GM21786 (cell line): ENCODE measurements at regions not wholly inside any gene's neighbourhood (a gene's known extent, or its start where the extent isn't known, plus 50 kb on each side); places are given as distances from the start of the nearest gene placed in this dataset.

Experiments
- ATAC-seq: cut with Tn5 transposase; IDR thresholded peaks from one replicate; pipeline ENCODE4 v1.9.1; 2021; ENCODE audit not compliant: unreplicated experiment

DNA sequence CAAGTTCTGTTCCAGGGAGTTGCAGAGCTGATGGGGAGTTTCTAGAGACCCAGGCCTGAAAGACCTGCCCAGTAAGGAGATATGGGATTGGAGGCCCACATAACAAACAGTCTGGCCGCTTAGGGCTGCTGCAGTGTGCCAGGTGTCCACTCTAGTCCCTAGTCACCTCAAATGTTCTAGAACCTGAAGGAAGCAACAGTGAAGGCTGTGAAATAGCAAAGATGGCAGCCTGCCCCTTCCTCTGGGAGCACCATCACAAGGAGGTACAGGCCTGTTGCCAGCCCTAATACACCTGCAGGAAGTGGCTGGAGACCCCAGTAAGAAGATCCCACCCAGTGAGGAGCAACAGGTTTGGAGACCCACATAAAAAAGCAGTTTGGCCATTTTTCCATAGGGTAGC is 783.8 kb upstream of the EDIL3 start:
- ATAC-seq, result no peak

- no peak for ATAC-seq
Observed at GRCh38 chr5:85170183-85170582, 785.5 kb upstream of the EDIL3 start.

DNA sequence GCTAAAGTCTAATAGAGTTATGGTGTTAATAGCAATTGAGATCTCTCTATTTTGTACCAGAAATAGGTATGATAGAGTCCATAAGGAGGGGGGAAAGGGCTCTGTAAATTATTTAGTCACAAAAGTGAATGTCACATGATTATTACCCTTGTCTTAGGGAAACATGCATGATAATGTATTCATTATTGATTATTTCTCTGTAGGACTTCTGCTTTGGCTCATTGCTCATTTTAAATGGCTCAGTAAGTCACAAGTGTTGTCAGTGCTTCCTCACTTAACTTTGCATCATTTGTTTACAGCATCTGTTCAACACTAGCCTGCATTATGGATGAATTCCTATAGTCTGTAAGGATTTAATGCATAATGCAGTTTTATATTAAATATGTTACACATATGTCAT is 788.8 kb upstream of the EDIL3 start:
- no peak for ATAC-seq

GRCh38 chr5:85182344-85182743 is 797.7 kb upstream of the EDIL3 start:
- no peak for ATAC-seq

DNA sequence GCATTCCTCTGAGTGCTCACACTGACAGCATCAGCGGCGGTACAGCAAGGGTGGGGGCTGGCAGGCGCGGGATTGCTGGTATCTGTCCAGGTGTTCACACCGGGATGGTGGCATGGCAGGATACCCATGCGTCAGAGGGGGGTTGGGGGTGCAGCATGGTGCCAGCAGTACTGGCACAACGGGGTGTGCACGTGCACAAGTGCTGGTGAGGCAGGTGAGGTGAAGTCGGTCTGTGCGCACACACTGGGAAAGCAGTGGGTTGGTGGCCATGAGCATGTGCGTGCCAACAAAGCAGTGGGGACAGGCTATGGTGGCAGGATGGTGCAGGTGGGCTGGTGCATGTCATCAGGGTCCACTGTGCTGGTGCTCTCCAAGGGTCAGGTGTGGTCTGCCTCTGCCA is 819.6 kb upstream of the EDIL3 start:
- no peak for ATAC-seq

DNA sequence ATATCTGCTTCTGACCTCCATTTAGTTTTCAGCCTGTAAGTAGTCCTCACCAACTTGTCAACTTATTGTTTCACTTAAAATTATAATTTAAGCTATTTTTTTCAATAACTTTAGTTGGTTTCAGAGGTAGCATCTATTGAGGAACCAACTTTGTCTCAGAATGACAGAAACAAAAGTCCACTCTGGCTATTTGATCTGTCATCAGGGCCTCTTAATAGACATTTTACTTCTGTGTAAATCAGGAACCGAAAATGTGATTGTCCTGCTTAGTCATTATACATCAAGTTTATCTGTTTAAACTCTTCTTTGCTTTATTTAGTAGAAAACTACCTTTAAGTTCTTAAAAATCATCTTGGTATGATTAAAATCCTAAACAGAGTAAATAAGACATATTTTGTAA is 820.8 kb upstream of the EDIL3 start:
- peak; percentile 69 for ATAC-seq

GRCh38 chr5:85225388-85225787 is 840.7 kb upstream of the EDIL3 start:
- no peak for ATAC-seq

- ATAC-seq, result no peak
Observed at GRCh38 chr5:85249204-85249603, 864.5 kb upstream of the EDIL3 start.

- ATAC-seq, result no peak
Observed at GRCh38 chr5:85263125-85263524, 878.4 kb upstream of the EDIL3 start.

DNA sequence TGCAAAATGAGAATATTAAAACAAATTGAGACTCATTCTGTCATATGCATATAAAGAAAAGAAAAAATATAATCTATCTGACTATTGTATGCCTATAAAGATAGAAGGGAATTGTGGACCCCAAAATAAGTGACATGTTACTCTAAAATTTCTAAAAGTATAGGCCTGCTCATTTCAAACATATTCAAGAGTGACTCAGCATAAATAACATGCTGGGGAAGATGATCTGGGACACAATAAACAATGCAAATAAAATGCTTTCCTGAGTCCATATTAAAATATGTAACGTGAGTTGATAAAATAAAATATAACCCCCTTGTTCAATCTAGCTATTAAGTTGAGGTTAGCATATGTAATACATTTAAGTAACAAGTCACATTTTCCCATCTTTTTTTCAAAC is 882.0 kb upstream of the EDIL3 start:
- ATAC-seq, result no peak

- ATAC-seq, result no peak
Observed at GRCh38 chr5:85268194-85268593, 883.5 kb upstream of the EDIL3 start.

DNA sequence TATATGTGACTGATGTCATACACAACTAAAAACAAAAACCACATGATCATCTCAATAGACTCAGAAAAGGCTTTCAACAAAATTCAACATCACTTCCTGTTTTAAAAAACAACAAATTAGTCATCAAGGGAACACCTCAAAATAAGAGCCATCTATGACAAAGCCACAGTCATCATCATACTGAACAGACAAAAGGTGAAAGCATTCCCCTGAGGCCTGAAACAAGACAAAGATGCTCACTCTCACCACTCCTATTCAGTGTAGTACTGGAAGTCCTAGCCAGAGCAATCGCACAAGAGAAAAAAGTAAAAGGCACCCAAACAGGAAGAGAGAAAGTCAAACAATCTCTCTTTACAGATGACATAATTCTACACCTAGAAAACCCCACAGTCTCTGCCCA is 893.5 kb upstream of the EDIL3 start:
- ATAC-seq, result peak; percentile 94

GRCh38 chr5:85288914-85289313 is 904.2 kb upstream of the EDIL3 start:
- ATAC-seq, result no peak

DNA sequence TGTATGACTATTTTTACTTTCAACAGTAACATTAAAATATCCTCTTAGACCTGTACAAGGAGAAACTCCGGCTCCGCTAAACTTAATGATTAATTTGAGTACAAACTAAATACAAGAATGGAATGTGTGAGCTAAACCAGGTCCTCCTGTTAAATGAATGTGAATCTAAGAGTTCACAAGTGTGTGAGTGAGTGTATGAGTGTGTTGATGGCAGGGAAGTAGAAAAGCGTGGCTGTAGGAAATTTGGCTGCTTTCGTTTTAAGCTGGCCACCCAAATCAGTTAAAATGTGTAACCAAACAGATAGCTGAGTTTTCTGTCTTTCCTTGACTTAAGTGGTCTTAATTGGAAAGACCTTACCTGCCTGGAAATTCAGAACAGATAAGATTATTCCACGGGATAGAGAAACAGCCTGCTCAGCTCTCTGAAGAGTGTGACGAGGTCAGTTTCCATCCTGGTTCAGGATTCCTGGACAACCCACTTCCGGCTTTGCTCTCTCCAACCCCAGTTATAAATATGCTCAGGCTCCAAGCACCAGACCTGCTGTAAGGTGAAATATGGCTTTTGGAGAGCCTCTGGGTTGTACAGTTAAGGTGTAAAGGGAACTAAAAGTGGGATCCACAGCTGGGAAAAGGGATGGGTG is 908.6 kb upstream of the EDIL3 start:
- ATAC-seq, result no peak

GRCh38 chr5:85304524-85304923 is 919.8 kb upstream of the EDIL3 start:
- ATAC-seq, result no peak

DNA sequence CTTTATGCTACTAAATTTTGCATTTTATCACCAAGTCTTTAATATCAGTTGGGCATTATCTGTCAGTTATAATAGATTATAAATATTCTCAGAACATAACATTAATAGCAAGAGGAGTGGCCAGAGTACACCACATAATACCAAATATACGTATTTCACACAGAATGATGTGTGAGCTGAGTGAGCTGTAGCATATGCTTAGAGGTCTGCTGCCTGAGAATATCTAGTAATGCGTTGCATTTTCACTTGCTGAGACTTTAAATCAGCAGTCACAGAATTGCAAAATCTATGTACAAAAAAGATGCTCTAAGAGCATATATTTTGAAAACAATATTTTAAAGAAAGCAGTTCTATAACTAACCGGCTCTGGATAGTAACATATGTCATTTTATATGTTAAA is 921.1 kb upstream of the EDIL3 start:
- no peak for ATAC-seq

DNA sequence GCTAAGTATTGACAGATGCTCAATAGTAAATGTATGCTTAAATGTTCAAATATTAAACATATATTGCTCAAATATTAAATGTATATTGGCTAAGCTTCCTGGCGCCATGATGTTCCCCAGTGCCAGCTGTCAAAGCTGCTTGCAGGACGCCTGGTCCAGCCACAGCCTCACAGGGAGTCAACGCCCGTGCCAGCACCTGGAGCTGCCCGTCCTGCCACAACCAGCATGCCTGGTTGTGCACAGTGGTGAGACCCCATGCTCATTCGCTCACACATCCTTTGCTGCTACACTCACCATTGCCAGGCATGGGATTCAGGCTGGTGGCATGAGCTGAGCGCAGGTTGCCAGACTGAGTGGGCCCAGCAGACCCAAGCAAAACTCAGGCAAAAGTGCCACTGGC is 926.9 kb upstream of the EDIL3 start:
- ATAC-seq, result no peak

DNA sequence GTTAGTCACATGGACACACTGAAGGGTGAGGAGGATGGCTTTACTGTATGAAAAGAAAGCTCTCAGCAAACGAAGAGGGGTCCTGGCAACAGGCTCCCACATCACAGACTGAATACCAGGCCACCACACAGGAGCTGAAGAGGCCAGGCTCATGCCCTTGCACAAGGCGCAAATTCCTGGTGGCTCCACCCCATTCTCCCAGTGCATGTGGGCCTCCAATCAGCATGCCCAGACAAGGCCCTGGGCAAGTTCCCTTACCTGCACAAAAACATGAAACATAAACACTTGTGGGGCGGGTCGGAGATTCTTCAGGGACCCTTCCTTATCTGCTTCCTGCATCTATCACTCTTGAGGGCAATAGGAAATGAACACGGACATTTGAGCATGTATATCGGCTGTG is 935.8 kb upstream of the EDIL3 start:
- no peak for ATAC-seq

DNA sequence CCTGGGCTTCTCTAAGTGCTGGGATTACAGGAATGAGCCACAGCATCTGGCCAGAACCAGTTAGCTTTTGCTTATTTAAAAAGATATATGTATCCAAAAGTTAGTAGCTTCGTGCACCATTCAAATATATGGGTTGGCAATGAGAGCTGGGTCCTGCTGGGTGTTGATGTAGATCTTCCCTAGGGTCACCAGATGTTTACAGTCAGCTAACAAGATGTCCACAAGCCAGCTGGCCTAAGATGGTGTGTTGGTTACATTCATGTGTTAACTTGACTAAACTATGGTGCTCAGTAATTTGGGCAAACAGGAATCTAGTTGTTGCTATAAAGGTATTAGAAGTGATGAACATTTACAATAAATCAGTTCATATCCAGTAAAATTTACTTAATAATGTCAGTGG is 948.6 kb upstream of the EDIL3 start:
- ATAC-seq, result no peak

DNA sequence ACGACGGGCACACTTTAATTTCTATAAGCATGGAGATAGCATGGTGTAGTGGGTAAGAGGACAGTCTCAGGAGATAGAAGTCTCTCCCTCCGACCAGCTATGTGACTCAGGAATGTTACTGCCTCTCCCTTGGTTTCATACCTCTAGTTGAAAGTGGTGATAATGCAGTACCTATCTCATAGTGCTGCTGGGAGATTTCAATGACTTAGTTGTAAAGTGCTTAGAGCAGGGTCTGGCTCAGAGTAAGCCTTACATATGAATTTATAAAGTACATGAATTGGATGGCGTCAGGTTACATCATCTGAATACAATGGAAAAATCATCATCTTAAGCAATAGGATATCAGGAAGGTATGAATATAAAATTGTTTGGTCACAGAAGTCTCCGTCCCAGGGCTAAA is 952.8 kb upstream of the EDIL3 start:
- ATAC-seq, result no peak

GRCh38 chr5:85340790-85341189 is 956.1 kb upstream of the EDIL3 start:
- ATAC-seq, result no peak

- no peak for ATAC-seq
Observed at GRCh38 chr5:85345818-85346217, 961.1 kb upstream of the EDIL3 start.

DNA sequence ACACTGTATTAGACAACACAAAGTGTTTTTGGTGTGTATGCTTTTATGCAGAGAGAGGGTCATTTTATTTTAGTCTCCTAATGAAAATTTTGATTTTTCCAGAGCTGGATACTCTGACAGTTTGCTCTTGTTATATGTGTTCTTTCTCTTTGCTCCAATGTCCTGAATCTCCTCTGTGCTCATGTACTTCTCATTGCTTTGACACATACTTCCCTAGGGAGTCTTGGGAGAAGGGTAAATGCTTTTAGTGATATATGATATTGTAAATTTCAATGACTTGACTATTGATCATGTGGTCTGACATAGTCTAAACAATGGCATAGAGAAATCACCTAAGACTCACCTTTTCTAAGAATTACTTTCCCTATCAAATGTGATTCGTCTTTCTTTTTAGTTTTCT is 972.6 kb upstream of the EDIL3 start:
- ATAC-seq, result no peak

DNA sequence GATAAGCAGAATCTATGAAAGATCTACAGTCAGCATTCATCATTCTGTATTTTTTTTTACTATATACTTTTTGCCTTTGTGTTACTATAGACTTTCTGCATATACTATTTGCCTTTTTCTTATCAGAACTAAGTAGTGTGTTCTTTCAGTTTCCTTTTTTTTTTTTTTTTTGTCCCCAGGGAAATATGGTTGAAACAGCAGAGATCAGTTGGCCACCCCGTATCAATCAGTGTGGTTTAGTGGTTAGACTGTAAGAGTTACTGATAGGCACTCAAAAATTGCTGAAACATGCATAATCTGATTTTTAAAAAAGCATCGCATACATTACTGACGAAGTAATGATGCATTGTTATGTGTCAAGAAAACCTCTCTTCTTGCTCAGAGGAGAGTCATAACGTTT is 990.8 kb upstream of the EDIL3 start:
- ATAC-seq, result peak; percentile 71
